Vagina (tissue), 2 donors: ENCODE measurements at regions not wholly inside any gene's neighbourhood (a gene's known extent, or its start where the extent isn't known, plus 50 kb on each side); places are given as distances from the start of the nearest gene placed in this dataset.

ENCODE experiments used
- DNase-seq, 2 donors: peaks; one replicate each; pipeline ENCODE4 v3.0.0-alpha.2; 2017; ENCODE audit errors: extremely low spot score in 2 of 2
- H3K27ac ChIP-seq: fragments of 200-600 bp; sonication (generic); one replicate; pipeline ENCODE4 v1.5.1; 2019
- H3K27me3 ChIP-seq: fragments of 200-600 bp; sonication (generic); one replicate; pipeline ENCODE4 v1.5.1; 2019
- H3K36me3 ChIP-seq, 2 donors: fragments of 200-600 bp; sonication (generic); one replicate each; pipeline ENCODE4 v1.5.1; 2017 to 2019
- H3K4me1 ChIP-seq: fragments of 200-600 bp; sonication (generic); one replicate; pipeline ENCODE4 v1.5.1; 2019
- H3K4me3 ChIP-seq, 2 donors: fragments of 200-600 bp; sonication (generic); 1 replicate in 1 of 2; 2 replicates in 1 of 2; pipeline ENCODE4 v1.5.1; 2016 to 2019
- H3K9me3 ChIP-seq: fragments of 200-600 bp; sonication (generic); one replicate; pipeline ENCODE4 v1.5.1; 2019
- POLR2A ChIP-seq, 2 donors: fragments of 450-650 bp; IDR thresholded peaks; one replicate each; pipeline ENCODE4 v1.6.1; 2017; ENCODE audit warnings: antibody characterized with exemption in 2 of 2, mild to moderate bottlenecking in 2 of 2, moderate library complexity in 2 of 2
- POLR2AphosphoS5 ChIP-seq, 2 donors: sonication (generic); formaldehyde crosslinking; IDR thresholded peaks; one replicate each; pipeline ENCODE4 v1.9.0; 2017; ENCODE audit warnings: antibody characterized with exemption in 2 of 2, mild to moderate bottlenecking in 2 of 2, low read depth in 1 of 2; ENCODE audit not compliant: insufficient read depth in 1 of 2
- intact Hi-C: fragments of 100-400 bp; cut with DNase I; formaldehyde crosslinking; loops from one replicate; pipeline ENCODE4 v1.15.1; 2023
- TF ChIP-seq, protein P1 (sequence below), 3 experiments: fragments of 450-650 bp in 2 of 3; fragments of 200-600 bp in 1 of 3; sonication (generic) in 1 of 3; IDR thresholded peaks; one replicate each; pipeline ENCODE4 v1.5.1; 2017 to 2019; ENCODE audit warnings: antibody characterized with exemption in 3 of 3, mild to moderate bottlenecking in 2 of 3, moderate library complexity in 2 of 3

DNA sequence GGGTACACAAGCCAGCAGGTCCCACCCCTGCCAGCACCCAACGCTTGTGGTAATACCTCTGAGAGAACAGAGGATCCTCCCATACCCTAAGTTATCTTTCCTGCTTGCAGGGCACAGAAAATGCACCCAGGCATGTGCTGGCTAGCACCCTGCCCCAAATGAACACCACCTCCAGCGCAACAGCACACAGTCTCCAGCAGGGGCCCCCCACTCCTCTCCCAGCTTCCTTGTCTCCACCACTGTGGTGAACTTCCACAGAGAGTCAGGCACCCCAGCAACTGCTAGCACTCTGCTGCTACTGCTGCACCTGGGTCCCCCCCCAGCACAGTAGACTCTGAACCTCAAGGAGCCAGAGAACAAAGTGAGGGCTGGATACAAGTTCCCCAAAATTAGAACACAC lies 216.8 kb upstream of the CNTNAP5 start:
- H3K4me1 ChIP-seq: no peaks in the 10 kb centered on the region
- H3K27me3 ChIP-seq: no peaks in the 10 kb centered on the region
- TF ChIP-seq POLR2A (IDR thresholded peaks at IDR 0.05) (no peak), POLR2AphosphoS5 (IDR thresholded peaks at IDR 0.05; ENCODE audit: insufficient read depth in 1 of 2, low read depth in 1 of 2) (no peak)
- TF ChIP-seq, protein P1, sequence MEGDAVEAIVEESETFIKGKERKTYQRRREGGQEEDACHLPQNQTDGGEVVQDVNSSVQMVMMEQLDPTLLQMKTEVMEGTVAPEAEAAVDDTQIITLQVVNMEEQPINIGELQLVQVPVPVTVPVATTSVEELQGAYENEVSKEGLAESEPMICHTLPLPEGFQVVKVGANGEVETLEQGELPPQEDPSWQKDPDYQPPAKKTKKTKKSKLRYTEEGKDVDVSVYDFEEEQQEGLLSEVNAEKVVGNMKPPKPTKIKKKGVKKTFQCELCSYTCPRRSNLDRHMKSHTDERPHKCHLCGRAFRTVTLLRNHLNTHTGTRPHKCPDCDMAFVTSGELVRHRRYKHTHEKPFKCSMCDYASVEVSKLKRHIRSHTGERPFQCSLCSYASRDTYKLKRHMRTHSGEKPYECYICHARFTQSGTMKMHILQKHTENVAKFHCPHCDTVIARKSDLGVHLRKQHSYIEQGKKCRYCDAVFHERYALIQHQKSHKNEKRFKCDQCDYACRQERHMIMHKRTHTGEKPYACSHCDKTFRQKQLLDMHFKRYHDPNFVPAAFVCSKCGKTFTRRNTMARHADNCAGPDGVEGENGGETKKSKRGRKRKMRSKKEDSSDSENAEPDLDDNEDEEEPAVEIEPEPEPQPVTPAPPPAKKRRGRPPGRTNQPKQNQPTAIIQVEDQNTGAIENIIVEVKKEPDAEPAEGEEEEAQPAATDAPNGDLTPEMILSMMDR (IDR thresholded peaks at IDR 0.05): no peak
- no peaks in the 10 kb centered on the region for H3K36me3 ChIP-seq
- intact Hi-C loops: no loop called here
- no peaks in the 10 kb centered on the region for H3K9me3 ChIP-seq
- no peak for DNase-seq
- H3K27ac ChIP-seq: no peak overlapping the region
- H3K4me3 ChIP-seq: no peak overlapping the region

DNA sequence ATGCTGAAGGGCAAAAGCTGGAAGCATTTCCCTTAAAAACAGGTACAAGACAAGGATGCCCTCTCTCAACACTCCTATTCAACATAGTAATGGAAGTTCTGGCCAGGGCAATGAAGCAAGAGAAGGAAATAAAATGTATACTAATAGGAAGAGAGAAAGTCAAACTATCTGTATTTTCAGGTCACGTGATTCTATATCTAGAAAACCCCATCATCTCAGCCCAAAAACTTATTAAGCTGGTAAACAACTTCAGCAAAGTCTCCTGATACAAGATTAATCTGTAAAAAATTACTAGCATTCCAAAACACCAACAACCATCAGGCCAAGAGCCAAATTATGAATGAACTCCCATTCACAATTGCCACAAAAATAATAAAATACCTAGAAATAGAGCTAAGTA lies 213.2 kb upstream of the CNTNAP5 start:
- TF ChIP-seq POLR2A (IDR thresholded peaks at IDR 0.05): no peak
- no peak for TF ChIP-seq POLR2AphosphoS5 (IDR thresholded peaks at IDR 0.05; ENCODE audit: insufficient read depth in 1 of 2, low read depth in 1 of 2)
- TF ChIP-seq, protein P1 (IDR thresholded peaks at IDR 0.05): no peak

DNA sequence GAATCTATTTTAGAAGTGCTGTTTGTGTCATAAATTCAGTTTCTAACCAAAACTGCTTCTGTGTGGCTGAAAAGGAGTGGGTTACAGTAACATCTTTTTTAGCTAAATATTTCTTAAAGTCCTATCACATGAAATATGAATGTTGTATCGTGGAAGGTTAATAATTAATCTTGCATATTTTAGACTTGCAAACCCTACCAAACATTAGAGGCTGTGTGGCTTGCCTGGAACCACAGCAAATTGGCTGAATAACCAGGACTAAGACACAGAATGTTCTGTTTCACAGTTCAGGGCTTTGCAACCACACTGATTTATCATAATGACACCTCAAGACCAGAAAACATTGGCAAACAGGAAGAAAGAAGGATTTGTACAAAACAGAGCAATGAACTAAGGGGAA lies 208.9 kb upstream of the CNTNAP5 start:
- Histone ChIP-seq H3K27me3 (no peaks in the 10 kb centered on the region), H3K36me3 (no peaks in the 10 kb centered on the region), H3K4me1 (no peaks in the 10 kb centered on the region), H3K4me3 (no peak overlapping the region), H3K9me3 (no peaks in the 10 kb centered on the region), H3K27ac (no peak overlapping the region)
- no peak for TF ChIP-seq POLR2A (IDR thresholded peaks at IDR 0.05)
- TF ChIP-seq POLR2AphosphoS5 (IDR thresholded peaks at IDR 0.05; ENCODE audit: insufficient read depth in 1 of 2, low read depth in 1 of 2): no peak
- TF ChIP-seq, protein P1 (IDR thresholded peaks at IDR 0.05): no peak
- intact Hi-C loops: no loop called here
- DNase-seq: no peak

More for the DNA sequence above, 213.2 kb upstream of the CNTNAP5 start:
- H3K27ac ChIP-seq: no peak overlapping the region
- no peaks in the 10 kb centered on the region for H3K9me3 ChIP-seq
- H3K27me3 ChIP-seq: no peaks in the 10 kb centered on the region
- intact Hi-C loops: no loop called here
- no peak for DNase-seq
- H3K36me3 ChIP-seq: no peaks in the 10 kb centered on the region
- no peak overlapping the region for H3K4me3 ChIP-seq
- no peaks in the 10 kb centered on the region for H3K4me1 ChIP-seq

DNA sequence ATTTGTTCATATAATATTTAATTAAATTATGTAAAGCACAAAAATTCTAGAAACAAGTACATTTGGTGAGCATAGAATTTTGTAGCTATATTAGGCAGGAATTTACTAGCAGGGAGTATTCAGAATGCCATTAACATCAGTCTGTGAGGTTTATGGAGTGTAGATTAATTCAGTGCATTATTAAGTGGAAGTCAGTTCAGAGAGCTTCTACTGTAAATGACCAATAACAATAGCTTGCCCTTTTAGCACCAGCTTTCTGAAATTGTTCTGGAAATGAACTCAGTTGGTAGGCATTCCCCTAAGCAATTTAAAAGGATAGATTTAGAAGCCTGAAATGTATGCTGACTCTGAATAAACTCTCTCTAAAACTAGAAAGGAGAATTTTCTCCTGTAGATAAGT lies 208.2 kb upstream of the CNTNAP5 start:
- H3K27ac ChIP-seq: no peak overlapping the region
- DNase-seq: no peak
- TF ChIP-seq POLR2A (IDR thresholded peaks at IDR 0.05) (no peak), POLR2AphosphoS5 (IDR thresholded peaks at IDR 0.05; ENCODE audit: insufficient read depth in 1 of 2, low read depth in 1 of 2) (no peak)
- TF ChIP-seq, protein P1 (IDR thresholded peaks at IDR 0.05): no peak
- intact Hi-C loops: no loop called here
- no peak overlapping the region for H3K4me3 ChIP-seq
- no peaks in the 10 kb centered on the region for H3K36me3 ChIP-seq
- no peaks in the 10 kb centered on the region for H3K4me1 ChIP-seq
- no peaks in the 10 kb centered on the region for H3K9me3 ChIP-seq
- no peaks in the 10 kb centered on the region for H3K27me3 ChIP-seq

DNA sequence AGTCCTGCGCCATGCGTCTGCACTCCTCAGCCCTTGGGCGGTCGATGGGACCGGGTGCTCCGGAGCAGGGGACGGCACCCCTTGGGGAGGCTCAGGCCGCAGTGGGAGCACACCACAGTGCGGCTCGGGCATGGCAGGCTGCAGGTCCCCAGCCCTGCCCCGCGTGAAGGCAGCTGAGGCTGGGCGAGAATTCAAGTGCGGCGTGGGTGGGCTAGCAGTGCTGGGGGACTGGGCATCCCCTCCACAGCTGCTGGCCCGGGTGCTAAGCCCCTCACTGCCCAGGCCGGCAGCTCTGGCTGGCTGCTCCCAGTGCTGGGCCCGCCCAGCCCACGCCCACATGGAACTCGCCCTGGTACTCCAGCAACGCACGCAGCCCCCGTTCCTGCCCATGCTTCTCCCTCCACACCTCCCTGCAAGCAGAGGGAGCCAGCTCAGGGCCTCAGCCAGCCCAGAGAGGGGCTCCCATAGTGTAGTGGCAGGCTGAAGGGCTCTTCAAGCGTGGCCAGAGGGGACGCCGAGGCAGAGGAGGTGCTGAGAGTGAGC lies 198.3 kb upstream of the CNTNAP5 start:
- intact Hi-C loops: no loop called here
- DNase-seq: no peak

More for the DNA sequence above, 198.3 kb upstream of the CNTNAP5 start:
- Histone ChIP-seq H3K4me3 (no peak overlapping the region), H3K36me3 (no peaks in the 10 kb centered on the region), H3K9me3 (peaks cover 10% of the 10 kb centered on the region), H3K27me3 (no peaks in the 10 kb centered on the region), H3K27ac (no peak overlapping the region), H3K4me1 (no peaks in the 10 kb centered on the region)
- TF ChIP-seq, protein P1 (IDR thresholded peaks at IDR 0.05): no peak
- TF ChIP-seq POLR2A (IDR thresholded peaks at IDR 0.05): no peak
- no peak for TF ChIP-seq POLR2AphosphoS5 (IDR thresholded peaks at IDR 0.05; ENCODE audit: insufficient read depth in 1 of 2, low read depth in 1 of 2)
